Adrenal gland (tissue), 9 donors: ENCODE measurements at regions not wholly inside any gene's neighbourhood (a gene's known extent, or its start where the extent isn't known, plus 50 kb on each side); places are given as distances from the start of the nearest gene placed in this dataset.

ENCODE experiments used
- DNase-seq, 7 donors: peaks; one replicate each; pipeline ENCODE4 v3.0.0-alpha.2; 2019 to 2020
- H3K27ac ChIP-seq, 5 donors: fragments of 200-600 bp; sonication (generic) in 4 of 5; 1 replicate in 3 of 5; 2 replicates in 2 of 5; pipeline versions ENCODE4 v1.5.1 to v1.8.0; 2016 to 2020; ENCODE audit warnings: mild to moderate bottlenecking in 1 of 5
- H3K27me3 ChIP-seq: fragments of 200-600 bp; 2 replicates; pipeline ENCODE4 v1.8.0; 2021
- H3K36me3 ChIP-seq, 2 donors: fragments of 200-600 bp; replicated peaks in 1 of 2; 1 replicate in 1 of 2; 2 replicates in 1 of 2; pipeline versions ENCODE4 v1.5.1 to v1.8.0; 2018 to 2022
- H3K4me1 ChIP-seq, 2 donors: fragments of 200-600 bp; replicated peaks in 1 of 2; 1 replicate in 1 of 2; 2 replicates in 1 of 2; pipeline versions ENCODE4 v1.5.1 to v1.8.0; 2018 to 2021
- H3K4me3 ChIP-seq, 4 donors: fragments of 200-600 bp; sonication (generic) in 3 of 4; one replicate each; pipeline ENCODE4 v1.5.1; 2016 to 2018
- H3K9me3 ChIP-seq, 3 donors: fragments of 200-600 bp; sonication (generic) in 1 of 3; replicated peaks in 1 of 3; 1 replicate in 2 of 3; 2 replicates in 1 of 3; pipeline versions ENCODE4 v1.5.1 to v1.8.0; 2016 to 2021
- POLR2A ChIP-seq, 2 donors: fragments of 450-650 bp; IDR thresholded peaks; one replicate each; pipeline ENCODE4 v1.6.1; 2017; ENCODE audit warnings: antibody characterized with exemption in 2 of 2, mild to moderate bottlenecking in 2 of 2, moderate library complexity in 1 of 2
- WGBS, 4 donors: extraction: QIAGEN DNeasy Blood & Tissue Kit in 2 of 4; methylation state at CpG; one replicate each; pipeline versions ENCODE4 v1.1.5 to v1.1.7; 2013 to 2017; 5-methylcytosine and 5-hydroxymethylcytosine counted together
- intact Hi-C, 2 donors: fragments of 100-400 bp; cut with DNase I; formaldehyde crosslinking; loops; one replicate each; pipeline versions ENCODE4 v1.14.1 to v1.15.0; 2022 to 2023
- TF ChIP-seq, protein P1 (sequence below), 6 experiments: fragments of 450-650 bp in 4 of 6; fragments of 200-600 bp in 2 of 6; sonication (generic) in 1 of 6; IDR thresholded peaks; 1 replicate in 5 of 6; 2 replicates in 1 of 6; pipeline versions ENCODE4 v1.5.1 to v1.8.0; 2016 to 2021; ENCODE audit warnings: antibody characterized with exemption in 6 of 6, mild to moderate bottlenecking in 2 of 6, moderate library complexity in 1 of 6
- donor health status: healthy with polysubstance abuse.
- donor health status: Bipolar disorder and iron deficiency.
- donor health status: DM: yes; HTN: yes; CAD: no.
- donor health status: DM: no; HTN: no; CAD: no.
- donor health status: DM: no; HTN: no; CAD: no.

- H3K36me3 ChIP-seq = no peaks in the 10 kb centered on the region
- intact Hi-C loops = no loop called here
- no peaks in the 10 kb centered on the region for H3K4me1 ChIP-seq
- no peak overlapping the region for H3K27ac ChIP-seq
- H3K9me3 ChIP-seq = no peaks in the 10 kb centered on the region
- no peak overlapping the region for H3K4me3 ChIP-seq
- TF ChIP-seq, protein P1, sequence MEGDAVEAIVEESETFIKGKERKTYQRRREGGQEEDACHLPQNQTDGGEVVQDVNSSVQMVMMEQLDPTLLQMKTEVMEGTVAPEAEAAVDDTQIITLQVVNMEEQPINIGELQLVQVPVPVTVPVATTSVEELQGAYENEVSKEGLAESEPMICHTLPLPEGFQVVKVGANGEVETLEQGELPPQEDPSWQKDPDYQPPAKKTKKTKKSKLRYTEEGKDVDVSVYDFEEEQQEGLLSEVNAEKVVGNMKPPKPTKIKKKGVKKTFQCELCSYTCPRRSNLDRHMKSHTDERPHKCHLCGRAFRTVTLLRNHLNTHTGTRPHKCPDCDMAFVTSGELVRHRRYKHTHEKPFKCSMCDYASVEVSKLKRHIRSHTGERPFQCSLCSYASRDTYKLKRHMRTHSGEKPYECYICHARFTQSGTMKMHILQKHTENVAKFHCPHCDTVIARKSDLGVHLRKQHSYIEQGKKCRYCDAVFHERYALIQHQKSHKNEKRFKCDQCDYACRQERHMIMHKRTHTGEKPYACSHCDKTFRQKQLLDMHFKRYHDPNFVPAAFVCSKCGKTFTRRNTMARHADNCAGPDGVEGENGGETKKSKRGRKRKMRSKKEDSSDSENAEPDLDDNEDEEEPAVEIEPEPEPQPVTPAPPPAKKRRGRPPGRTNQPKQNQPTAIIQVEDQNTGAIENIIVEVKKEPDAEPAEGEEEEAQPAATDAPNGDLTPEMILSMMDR (IDR thresholded peaks at IDR 0.05) = no peak
- TF ChIP-seq POLR2A (IDR thresholded peaks at IDR 0.05) = no peak
- no peaks in the 10 kb centered on the region for H3K27me3 ChIP-seq
- DNase-seq = peak in 5 of 7 donors; percentile 13 to 58 (median 27)
Observed at GRCh38 chr12:102781117-102781516, 135.9 kb downstream of the PAH start.

- H3K4me3 ChIP-seq = no peak overlapping the region
- TF ChIP-seq POLR2A (IDR thresholded peaks at IDR 0.05) = no peak
- TF ChIP-seq, protein P1 (IDR thresholded peaks at IDR 0.05) = no peak
- H3K27me3 ChIP-seq = no peaks in the 10 kb centered on the region
- no peak for DNase-seq
- intact Hi-C loops = no loop called here
- H3K9me3 ChIP-seq = no peaks in the 10 kb centered on the region
- H3K27ac ChIP-seq = no peak overlapping the region
- 58 to 70% (median 65%) methylated on average over 2 of the region's 2 CpGs for WGBS, 4 donors
- H3K36me3 ChIP-seq = no peaks in the 10 kb centered on the region
- no peaks in the 10 kb centered on the region for H3K4me1 ChIP-seq
Observed at GRCh38 chr12:102776041-102776440, 141.0 kb downstream of the PAH start.

DNA sequence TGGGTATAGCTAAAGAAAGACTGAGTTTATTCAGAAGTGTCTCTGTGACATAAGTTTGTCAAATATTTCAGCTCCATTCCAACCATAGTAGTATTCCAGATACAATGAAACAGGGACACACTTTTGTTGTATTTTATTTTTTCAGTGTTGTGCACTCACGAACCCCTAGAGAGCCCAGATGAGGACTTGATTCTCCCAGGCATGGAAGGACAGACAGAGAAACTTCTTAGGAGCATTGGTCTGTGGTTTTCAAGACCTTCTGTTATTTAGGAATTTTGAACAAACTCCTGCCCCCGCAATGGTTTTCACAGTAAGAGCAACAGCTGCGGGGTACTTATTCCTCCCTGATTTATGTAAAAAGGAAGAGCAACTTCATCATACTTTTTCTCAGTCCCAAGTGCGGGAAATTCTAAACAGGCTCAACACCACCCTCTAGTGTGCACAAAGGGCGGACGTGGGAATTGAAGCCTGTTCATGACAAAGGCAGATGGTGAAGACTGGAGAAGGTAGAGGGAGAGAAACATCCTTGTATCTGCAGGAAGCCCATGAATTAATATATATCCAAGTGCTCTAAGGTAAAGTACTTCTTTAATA, 147.6 kb downstream of the PAH start:
- no peak overlapping the region for H3K27ac ChIP-seq
- no peaks in the 10 kb centered on the region for H3K36me3 ChIP-seq
- H3K27me3 ChIP-seq = no peaks in the 10 kb centered on the region
- no peaks in the 10 kb centered on the region for H3K9me3 ChIP-seq
- WGBS, 4 donors = 7 to 10% (median 9%) methylated on average over 6 of the region's 6 CpGs
- H3K4me3 ChIP-seq = no peak overlapping the region
- no peak for TF ChIP-seq POLR2A (IDR thresholded peaks at IDR 0.05)
- TF ChIP-seq, protein P1 (IDR thresholded peaks at IDR 0.05) = peak; percentile 43 to 69 (median 56)
- DNase-seq = peak; percentile 40 to 81 (median 56)
- no peaks in the 10 kb centered on the region for H3K4me1 ChIP-seq
- intact Hi-C loops = no loop called here

- no peaks in the 10 kb centered on the region for H3K4me1 ChIP-seq
- TF ChIP-seq, protein P1 (IDR thresholded peaks at IDR 0.05) = no peak
- TF ChIP-seq POLR2A (IDR thresholded peaks at IDR 0.05) = no peak
- no peaks in the 10 kb centered on the region for H3K36me3 ChIP-seq
- H3K4me3 ChIP-seq = no peak overlapping the region
- intact Hi-C loops = no loop called here
- no peaks in the 10 kb centered on the region for H3K27me3 ChIP-seq
- H3K9me3 ChIP-seq = no peaks in the 10 kb centered on the region
- no peak for DNase-seq
- H3K27ac ChIP-seq = no peak overlapping the region
- WGBS, 4 donors = 83 to 92% (median 88%) methylated on average over 3 of the region's 3 CpGs
Observed at GRCh38 chr12:102766961-102767360, 150.1 kb downstream of the PAH start.
